HG03095 (cell line): ENCODE measurements at regions not wholly inside any gene's neighbourhood (a gene's known extent, or its start where the extent isn't known, plus 50 kb on each side); places are given as distances from the start of the nearest gene placed in this dataset.
A peak's percentile ranks its signal among the peaks of the same experiment; 100 is the strongest.

Experiments used
- ATAC-seq: cut with Tn5 transposase; IDR thresholded peaks from one replicate; pipeline ENCODE4 v1.9.1; 2021; ENCODE audit warnings: moderate library complexity; ENCODE audit not compliant: unreplicated experiment

GRCh38 chr6:29884261-29884660 lies 56.6 kb downstream of the HLA-G start:
- ATAC-seq: no peak

- no peak for ATAC-seq
Measured at GRCh38 chr6:29886701-29887100, 55.6 kb upstream of the HLA-A start.

DNA sequence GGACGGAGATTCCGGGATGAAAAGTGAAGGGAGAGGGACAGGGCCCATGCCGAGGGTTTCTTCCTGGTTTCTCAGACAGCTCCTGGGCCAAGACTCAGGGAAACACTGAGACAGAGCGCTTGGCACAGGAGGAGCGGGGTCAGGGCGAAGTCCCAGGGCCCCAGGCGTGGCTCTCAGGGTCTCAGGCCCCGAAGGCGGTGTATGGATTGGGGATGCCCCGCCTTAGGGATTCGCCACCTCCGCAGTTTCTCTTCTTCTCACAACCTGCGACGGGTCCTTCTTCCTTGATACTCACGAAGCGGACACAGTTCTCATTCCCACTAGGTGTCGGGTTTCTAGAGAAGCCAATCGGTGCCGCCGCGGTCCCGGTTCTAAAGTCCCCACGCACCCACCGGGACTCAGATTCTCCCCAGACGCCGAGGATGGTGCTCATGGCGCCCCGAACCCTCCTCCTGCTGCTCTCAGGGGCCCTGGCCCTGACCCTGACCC lies 55.0 kb upstream of the HLA-A start:
- ATAC-seq: peak; percentile 47

GRCh38 chr6:29887819-29888776 lies 54.2 kb upstream of the HLA-A start:
- ATAC-seq: peak; percentile 58
